ENCODE measurements at regions not wholly inside any gene's neighbourhood (a gene's known extent, or its start where the extent isn't known, plus 50 kb on each side); places are given as distances from the start of the nearest gene placed in this dataset.
"Not testable (repeated sequence)": the region's sequence is repeated elsewhere in the genome, so short reads cannot be mapped to it uniquely, and the experiment has no call there.

DNA sequence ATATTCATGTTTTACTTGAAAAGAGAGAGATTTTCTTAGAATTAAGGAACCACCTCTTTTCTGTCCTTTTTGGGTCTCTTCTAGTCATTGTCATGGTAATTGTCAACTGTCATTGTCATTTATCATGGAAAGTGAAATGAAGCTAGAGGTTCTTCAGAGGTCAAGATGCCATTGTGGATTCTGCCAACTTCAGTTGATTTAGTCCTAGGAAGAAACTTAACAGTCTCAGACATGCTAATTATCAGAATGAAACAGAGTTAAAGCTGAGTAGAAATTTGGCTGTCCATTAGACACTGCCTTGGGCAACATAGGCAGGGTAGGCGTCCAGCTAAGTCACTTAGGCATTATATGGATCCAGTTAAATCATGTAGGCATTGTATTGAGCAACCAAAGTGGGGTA, 796.1 kb upstream of the ADGRL3 start:
- DNase-seq, result no peak

GRCh38 chr4:60422439-60422838, 777.7 kb upstream of the ADGRL3 start:
- DNase-seq, result no peak

DNA sequence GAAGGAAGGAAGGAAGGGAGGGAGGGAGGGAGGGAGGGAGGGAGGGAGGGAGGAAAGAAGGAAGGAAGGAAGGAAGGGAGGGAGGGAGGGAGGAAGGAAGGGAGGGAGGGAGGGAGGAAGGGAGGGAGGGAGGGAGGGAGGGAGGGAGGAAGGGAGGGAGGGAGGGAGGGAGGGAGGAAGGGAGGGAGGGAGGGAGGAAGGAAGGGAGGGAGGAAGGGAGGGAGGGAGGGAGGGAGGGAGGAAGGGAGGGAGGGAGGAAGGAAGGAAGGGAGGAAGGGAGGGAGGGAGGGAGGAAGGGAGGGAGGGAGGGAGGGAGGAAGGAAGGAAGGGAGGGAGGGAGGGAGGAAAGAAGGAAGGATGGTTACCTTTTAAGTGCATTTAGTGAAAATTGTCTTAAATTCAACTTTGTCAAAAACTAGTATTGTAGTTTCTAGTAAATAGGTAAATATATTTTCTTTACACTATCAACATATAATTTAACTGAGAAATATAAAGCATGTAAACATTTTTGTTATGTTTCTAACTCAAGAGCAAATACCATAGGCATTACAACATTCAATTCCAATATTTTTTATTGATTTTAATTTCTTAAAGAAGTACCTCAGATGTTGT, 776.4 kb upstream of the ADGRL3 start:
- DNase-seq, result not testable (repeated sequence)

DNA sequence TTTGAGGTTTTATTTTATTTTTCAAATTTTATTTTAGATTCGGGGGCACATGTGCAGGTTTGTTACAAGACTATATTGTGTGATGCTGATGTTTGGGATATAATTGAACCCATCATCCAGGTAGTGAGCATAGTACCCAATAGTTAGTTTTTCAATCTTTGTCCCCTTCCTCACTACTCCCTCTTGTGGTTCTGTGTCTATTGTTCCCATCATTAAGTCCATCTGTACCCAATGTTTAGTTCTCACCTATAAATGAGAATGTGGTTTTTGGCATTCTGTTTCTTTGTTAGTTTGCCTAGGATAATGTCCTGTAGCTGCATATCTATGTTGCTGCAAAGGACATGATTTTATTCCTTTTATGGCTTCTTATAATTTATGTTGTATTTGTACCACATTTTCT, 767.2 kb upstream of the ADGRL3 start:
- no peak for DNase-seq

- DNase-seq, result no peak
These were observed 757.1 kb upstream of the ADGRL3 start for GRCh38 chr4:60443068-60443467.

GRCh38 chr4:60443796-60444195, 756.3 kb upstream of the ADGRL3 start:
- DNase-seq, result no peak

GRCh38 chr4:60450054-60450453, 750.1 kb upstream of the ADGRL3 start:
- no peak for DNase-seq

- no peak for DNase-seq
These were observed 747.9 kb upstream of the ADGRL3 start for GRCh38 chr4:60452266-60452665.

DNA sequence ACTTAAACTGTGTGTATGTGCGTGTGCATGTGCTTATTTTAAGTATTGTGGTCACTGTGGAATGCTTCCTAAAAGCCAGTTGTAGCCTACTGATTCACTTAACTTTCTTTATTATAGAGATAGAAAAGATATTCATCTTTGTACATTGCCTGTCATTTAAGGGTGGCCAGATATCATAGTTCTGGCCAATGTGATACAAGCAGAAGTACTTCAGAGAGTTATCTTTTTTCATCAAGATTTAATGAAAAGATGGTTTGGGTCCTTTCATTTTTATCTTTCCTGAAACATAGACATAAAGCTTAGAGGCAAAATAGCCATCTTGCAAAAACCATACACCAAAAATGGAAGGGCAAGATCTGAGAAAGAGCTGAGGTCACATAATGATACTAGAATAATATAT, 744.7 kb upstream of the ADGRL3 start:
- DNase-seq, result no peak

GRCh38 chr4:60461551-60461950, 738.6 kb upstream of the ADGRL3 start:
- no peak for DNase-seq

- DNase-seq, result no peak
These were observed 736.1 kb upstream of the ADGRL3 start for GRCh38 chr4:60463857-60464502.

DNA sequence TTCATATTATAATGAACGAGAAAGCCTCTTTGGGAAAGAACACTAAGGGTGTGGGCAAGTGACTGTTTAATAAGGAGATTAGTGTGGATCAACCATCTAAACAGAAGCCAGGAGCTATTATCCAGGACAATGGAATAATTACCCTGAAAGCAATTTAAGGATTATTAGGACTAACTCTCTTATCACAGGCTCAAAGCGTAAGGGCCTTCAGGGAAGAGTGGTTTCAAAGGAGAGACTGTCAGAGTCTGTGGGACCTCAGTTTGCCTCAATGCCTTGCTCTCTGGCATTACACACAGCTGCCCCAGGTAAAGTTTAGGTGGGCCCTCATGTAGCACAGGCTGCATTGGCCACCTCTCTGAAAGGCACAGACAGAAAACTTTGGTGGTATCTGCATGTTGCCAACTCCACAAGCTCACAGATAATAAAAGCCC, 717.2 kb upstream of the ADGRL3 start:
- no peak for DNase-seq

GRCh38 chr4:60485276-60485675, 714.9 kb upstream of the ADGRL3 start:
- DNase-seq, result no peak

DNA sequence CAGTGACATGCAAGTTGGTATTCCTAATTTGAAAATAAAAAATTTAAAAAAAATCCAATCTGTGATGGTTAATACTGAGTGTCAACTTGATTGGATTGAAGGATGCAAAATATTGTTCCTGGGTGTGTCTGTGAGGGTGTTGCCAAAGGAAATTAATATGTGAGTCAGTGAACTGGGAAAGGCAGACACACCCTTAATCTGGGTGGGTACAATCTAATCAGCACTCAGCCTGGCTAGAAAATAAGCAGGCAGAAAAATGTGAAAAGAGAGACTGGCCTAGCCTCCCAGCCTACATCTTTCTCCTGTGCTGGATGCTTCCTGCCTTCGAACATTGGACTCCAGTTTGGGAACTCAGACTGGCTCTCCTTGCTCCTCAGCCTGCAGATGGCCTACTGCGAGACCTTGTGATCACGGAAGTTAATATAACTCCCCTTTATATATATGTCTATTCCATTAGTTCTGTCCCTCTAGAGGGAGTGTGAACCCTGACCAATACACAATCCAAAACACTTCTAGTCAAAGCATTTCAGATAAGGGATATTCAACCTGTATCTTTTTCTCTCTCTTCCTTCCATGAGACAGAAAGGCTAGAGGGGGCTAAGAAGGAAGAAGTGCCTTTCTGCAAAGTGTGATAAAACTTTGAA, 712.9 kb upstream of the ADGRL3 start:
- DNase-seq, result not testable (repeated sequence)

DNA sequence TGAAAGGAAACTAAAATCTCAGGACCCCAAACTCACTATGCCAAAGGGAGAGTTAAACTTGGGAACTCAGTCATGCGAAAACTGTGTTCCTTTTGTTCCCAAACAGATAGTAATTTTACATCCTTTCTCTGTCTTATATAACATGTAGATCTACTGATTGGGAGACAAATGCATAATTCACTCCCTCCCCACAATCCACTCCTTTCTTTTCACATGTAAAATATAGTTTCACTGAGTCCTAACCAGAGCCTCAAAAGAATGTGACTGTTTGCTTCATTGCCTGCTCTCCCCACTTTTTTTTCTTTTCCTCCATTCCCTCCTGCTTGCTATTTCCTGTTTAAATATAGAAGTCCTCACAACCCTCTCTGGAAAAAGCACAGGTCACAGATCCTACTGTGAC, 699.3 kb upstream of the ADGRL3 start:
- DNase-seq, result no peak

DNA sequence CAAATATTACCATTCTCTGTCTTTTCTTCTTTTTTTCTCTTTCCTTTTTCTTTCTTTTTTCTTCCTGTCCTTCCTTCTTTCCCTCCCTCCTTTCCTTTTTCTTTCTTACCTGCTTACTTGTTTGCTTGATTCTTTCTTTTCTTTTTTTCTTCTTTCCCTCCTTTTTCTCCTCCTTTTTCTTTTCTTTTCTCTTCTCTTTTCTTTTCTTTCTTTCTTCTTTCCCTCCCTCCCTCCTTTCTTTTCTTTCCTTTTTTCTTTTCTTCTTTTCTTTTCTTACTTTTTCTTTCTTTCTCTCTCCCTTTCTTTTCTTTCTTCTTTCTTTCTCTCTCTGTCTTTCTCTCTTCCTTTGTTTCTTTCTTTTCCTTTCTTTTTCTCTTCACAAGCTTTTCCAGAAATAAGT, 697.4 kb upstream of the ADGRL3 start:
- no peak for DNase-seq

- DNase-seq, result no peak
These were observed 694.1 kb upstream of the ADGRL3 start for GRCh38 chr4:60506061-60506460.

- DNase-seq, result no peak
These were observed 677.9 kb upstream of the ADGRL3 start for GRCh38 chr4:60522265-60522664.

DNA sequence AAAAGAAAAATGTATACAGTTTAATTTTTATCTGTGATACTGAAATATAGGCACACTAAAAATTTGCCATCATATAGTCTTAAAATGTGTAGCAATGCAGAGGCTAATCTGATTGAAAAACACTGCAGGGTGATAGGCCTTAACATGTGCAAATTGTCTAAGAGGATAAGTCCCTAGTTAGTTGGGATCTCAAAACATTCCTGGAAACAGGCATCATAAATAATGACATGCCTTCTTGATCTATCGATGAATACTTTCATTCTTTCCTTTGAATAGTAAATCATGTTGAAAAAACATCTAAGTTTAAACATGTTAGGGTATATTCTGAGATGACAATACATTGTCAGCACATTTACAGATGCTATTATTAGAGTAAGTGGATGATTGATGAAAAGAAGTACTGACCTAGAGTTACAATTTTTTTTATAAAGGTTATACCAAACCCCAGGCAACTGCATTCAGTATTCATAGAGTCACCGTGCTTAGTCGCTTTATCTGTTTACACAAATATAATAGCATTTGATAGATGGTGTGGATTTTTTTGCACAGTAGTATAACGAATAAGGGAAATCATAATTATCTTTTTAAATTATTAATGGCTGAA, 668.2 kb upstream of the ADGRL3 start:
- no peak for DNase-seq

DNA sequence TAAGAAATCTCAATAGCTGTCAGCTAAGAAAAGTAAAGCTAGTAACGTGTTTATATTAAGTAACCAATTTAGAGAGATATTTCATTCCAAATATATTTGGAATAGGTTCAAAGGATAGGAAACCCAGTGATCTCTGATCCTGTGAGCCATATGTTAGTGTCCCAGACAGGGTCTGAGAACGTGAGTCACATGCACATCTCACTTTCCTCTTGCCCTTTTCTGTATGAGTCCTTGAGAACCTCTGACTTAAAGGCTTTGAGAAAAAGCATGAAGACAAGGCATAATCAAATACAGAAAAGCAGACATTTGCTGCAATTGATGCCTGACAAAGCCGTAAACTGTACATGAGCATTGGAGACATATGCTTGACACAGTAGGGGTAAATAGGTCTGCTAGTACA, 655.1 kb upstream of the ADGRL3 start:
- DNase-seq, result no peak

GRCh38 chr4:60562334-60562733, 637.8 kb upstream of the ADGRL3 start:
- DNase-seq, result no peak

DNA sequence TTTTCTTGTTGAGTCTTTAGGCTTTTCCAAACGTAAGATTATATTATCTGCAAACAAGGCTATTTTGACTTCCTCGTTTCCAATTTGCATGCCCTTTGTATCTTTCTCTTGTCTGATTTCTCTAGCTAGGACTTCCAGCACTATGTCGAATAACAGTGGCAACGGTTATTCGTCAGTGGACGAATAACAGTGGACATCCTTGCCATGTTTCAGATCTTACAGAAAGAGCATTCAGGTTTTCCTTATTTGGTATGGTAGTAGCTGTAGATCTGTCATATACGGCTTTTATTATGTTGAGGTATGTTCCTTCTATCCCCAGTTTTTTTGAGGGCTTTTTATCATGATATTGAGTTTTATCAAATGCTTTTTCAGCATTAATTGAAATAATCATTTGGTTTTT, 634.6 kb upstream of the ADGRL3 start:
- DNase-seq, result no peak

DNA sequence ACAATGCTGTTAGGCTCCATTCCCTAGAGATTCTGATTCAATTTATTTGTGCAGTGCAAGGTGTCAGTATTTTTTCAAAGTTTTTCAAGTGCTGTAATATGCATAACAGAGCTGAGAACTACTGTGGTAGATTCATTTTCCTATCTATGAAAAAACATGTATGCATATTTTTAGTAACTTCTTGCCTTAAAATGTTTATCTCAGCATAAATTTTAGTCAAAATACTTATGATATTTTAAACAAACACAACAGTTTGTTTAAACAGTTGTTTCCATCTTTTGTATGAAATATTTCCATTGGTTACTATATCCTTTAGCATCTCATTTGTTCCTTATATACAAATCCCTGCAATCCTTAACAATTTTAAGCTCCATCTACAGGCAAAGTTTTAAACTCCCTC, 624.8 kb upstream of the ADGRL3 start:
- no peak for DNase-seq

- DNase-seq, result no peak
These were observed 620.8 kb upstream of the ADGRL3 start for GRCh38 chr4:60579335-60579734.

All from stimulated activated naive CD4-positive, alpha-beta T cell (primary cell).